Right atrium auricular region (tissue), 2 donors: ENCODE measurements at regions not wholly inside any gene's neighbourhood (a gene's known extent, or its start where the extent isn't known, plus 50 kb on each side); places are given as distances from the start of the nearest gene placed in this dataset.
A peak's percentile ranks its signal among the peaks of the same experiment; 100 is the strongest.

Source experiments
- DNase-seq: peaks from one replicate; pipeline ENCODE4 v3.0.0-alpha.2; 2019; ENCODE audit warnings: low spot score
- H3K27ac ChIP-seq, 2 donors: fragments of 200-600 bp; sonication (generic); 1 replicate in 1 of 2; 2 replicates in 1 of 2; pipeline ENCODE4 v1.5.1; 2016 to 2019
- H3K27me3 ChIP-seq, 2 donors: fragments of 200-600 bp; sonication (generic); one replicate each; pipeline versions ENCODE4 v1.5.1 to v1.6.0; 2017 to 2019
- H3K36me3 ChIP-seq: fragments of 200-600 bp; sonication (generic); one replicate; pipeline ENCODE4 v1.5.1; 2016
- H3K4me1 ChIP-seq, 2 donors: fragments of 200-600 bp; sonication (generic); one replicate each; pipeline versions ENCODE4 v1.5.1 to v1.6.0; 2017 to 2019
- H3K4me3 ChIP-seq, 2 donors: fragments of 200-600 bp; sonication (generic); 1 replicate in 1 of 2; 2 replicates in 1 of 2; pipeline ENCODE4 v1.5.1; 2017 to 2019; ENCODE audit warnings: mild to moderate bottlenecking in 1 of 2, moderate library complexity in 1 of 2
- H3K9me3 ChIP-seq, 2 donors: fragments of 200-600 bp; sonication (generic); one replicate each; pipeline ENCODE4 v1.5.1; 2019
- TF ChIP-seq, protein P1 (sequence below), 2 donors: fragments of 200-600 bp; sonication (generic); IDR thresholded peaks; one replicate each; pipeline ENCODE4 v1.5.1; 2019; ENCODE audit warnings: antibody characterized with exemption in 2 of 2

DNA sequence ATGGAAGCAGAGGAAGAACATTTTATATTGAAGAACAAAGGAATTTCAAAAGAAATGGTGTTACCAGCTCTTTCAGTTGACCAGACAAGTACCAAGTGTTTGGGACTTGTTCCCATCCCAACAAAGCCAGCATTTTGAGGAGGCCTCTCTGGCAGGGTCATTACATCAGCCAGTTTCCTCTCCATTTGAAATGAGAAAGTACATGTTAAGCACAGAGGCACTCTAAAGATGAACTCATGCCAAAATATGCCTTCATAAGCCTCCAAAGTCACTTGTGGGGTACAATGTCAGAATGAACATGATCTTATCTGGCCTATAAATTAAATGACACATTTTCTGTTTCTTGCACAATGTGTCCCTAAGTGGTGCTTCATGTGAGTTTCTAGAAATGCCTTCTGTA, 223.9 kb downstream of the PRL start:
- H3K27ac ChIP-seq, result no peak overlapping the region
- H3K36me3 ChIP-seq, result no peaks in the 10 kb centered on the region
- TF ChIP-seq, protein P1, sequence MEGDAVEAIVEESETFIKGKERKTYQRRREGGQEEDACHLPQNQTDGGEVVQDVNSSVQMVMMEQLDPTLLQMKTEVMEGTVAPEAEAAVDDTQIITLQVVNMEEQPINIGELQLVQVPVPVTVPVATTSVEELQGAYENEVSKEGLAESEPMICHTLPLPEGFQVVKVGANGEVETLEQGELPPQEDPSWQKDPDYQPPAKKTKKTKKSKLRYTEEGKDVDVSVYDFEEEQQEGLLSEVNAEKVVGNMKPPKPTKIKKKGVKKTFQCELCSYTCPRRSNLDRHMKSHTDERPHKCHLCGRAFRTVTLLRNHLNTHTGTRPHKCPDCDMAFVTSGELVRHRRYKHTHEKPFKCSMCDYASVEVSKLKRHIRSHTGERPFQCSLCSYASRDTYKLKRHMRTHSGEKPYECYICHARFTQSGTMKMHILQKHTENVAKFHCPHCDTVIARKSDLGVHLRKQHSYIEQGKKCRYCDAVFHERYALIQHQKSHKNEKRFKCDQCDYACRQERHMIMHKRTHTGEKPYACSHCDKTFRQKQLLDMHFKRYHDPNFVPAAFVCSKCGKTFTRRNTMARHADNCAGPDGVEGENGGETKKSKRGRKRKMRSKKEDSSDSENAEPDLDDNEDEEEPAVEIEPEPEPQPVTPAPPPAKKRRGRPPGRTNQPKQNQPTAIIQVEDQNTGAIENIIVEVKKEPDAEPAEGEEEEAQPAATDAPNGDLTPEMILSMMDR (IDR thresholded peaks at IDR 0.05), result no peak
- H3K9me3 ChIP-seq, result no peaks in the 10 kb centered on the region
- DNase-seq, result no peak
- peaks cover 0 to 13% of the 10 kb centered on the region in 2 donors for H3K4me1 ChIP-seq
- no peaks in the 10 kb centered on the region for H3K27me3 ChIP-seq
- H3K4me3 ChIP-seq, result no peak overlapping the region

DNA sequence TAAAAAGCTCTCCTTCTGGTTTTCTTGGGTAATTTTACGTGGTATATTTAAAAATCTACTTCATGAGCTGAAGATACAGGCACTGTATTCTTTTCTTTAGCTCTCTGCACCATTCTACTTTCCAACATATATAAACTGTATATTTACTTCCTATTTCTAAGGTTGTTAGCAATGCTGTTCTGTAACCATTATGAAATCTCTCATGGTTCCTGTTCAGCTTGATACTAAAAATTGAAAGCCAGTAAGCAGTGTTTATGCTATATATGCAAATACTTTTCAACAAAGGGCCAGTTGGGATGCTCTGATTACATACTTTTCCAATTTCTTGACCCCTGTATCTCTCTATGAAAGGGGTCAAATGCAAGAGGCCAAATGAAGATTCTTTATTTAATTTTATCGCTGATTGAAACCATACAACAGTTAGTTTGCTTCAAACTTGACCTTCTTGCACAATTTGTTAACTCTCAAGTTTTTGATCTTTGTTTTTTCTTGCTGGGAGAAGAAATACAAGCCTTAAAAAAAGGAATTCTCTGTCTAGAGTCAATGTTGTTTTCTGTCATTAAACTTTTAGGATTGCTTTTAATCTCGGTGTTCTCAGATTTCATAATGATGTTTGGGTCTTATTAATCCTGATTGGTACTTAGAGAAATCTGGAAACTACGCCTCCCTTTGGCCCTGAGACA, 223.2 kb downstream of the PRL start:
- Histone ChIP-seq H3K27ac (no peak overlapping the region), H3K4me1 (peaks cover 0 to 13% of the 10 kb centered on the region in 2 donors), H3K9me3 (no peaks in the 10 kb centered on the region), H3K4me3 (no peak overlapping the region), H3K36me3 (no peaks in the 10 kb centered on the region), H3K27me3 (no peaks in the 10 kb centered on the region)
- no peak for DNase-seq
- TF ChIP-seq, protein P1 (IDR thresholded peaks at IDR 0.05), result no peak

DNA sequence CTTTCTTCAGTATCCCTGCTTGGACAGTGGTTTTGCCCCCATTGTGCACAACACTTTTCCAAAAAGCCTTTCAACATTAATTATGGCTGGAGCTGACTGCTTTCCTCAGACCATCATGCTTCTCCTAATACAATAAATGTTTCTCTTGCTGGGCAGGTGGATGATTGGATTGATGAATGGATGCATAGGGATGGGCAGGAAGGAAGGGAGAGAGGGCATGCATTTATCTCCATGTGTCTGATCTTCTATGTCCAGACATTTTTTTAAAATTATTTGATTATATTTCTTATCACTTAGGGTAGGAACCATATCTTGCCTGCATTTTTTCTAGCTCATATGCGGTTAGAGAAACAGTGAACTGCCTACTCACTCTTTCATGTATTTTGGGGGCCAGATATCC, 218.5 kb downstream of the PRL start:
- Histone ChIP-seq H3K27me3 (no peaks in the 10 kb centered on the region), H3K4me3 (no peak overlapping the region), H3K36me3 (no peaks in the 10 kb centered on the region), H3K27ac (no peak overlapping the region), H3K9me3 (no peaks in the 10 kb centered on the region), H3K4me1 (no peaks in the 10 kb centered on the region)
- TF ChIP-seq, protein P1 (IDR thresholded peaks at IDR 0.05), result no peak
- no peak for DNase-seq

DNA sequence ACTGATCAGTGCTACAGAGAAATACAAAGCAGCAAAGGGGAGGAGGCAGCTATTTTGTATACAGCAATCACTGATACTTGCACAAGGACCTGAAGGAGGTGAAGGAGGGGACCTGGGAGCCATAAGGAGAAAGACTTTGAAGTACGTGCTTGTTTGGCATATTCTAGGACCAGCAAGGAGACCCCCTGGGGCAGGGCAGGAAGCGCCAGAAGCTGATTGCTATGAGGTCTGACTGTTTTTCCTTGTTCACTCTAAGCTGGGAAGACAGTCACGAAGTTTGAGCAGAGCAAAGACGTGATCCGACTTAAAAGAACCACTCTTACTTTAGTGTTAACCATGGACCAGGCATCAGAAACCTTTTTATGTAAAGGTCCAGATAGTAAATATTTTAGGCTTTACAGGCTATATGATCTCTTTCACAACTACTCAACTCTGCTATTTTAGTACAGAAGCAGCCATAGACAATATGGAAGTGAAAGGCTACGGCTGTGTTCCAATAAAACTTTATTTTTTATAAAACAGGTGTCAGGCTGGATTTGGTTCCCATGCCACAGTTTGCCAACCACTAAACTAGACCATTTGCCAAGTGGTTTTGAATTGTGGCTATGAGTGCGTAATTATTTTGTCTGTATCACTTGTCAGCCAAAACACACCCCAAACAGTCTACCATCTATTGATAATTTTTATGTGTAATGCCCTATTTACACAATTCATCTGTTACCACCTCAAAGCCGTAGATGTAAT, 217.9 kb downstream of the PRL start:
- Histone ChIP-seq H3K27ac (no peak overlapping the region), H3K4me1 (no peaks in the 10 kb centered on the region), H3K4me3 (no peak overlapping the region), H3K27me3 (no peaks in the 10 kb centered on the region), H3K36me3 (no peaks in the 10 kb centered on the region), H3K9me3 (no peaks in the 10 kb centered on the region)
- no peak for DNase-seq
- TF ChIP-seq, protein P1 (IDR thresholded peaks at IDR 0.05), result no peak

DNA sequence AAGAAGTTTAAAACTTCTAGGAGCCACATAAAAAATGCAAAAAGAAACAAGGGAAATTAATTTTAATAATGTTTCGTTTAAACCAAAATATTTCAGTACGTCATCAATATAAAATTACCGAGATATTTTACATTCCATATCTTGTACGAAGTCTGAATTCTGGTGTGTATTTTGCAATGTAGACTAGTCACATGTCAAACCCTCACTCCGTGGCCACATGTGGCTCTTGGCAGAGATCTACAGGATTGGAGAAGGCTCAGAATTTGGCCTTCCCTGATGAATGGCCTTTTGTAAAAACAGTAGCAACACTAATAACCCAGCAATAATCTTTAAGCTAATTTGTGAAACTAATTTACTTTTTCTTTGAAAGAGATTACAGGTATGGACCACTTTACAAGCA, 217.1 kb downstream of the PRL start:
- TF ChIP-seq, protein P1 (IDR thresholded peaks at IDR 0.05), result no peak
- peak; percentile 67 for DNase-seq
- Histone ChIP-seq H3K36me3 (no peaks in the 10 kb centered on the region), H3K4me1 (no peaks in the 10 kb centered on the region), H3K9me3 (no peaks in the 10 kb centered on the region), H3K27me3 (no peaks in the 10 kb centered on the region), H3K4me3 (no peak overlapping the region), H3K27ac (no peak overlapping the region)
